AG04450 (cell line): ENCODE measurements at regions not wholly inside any gene's neighbourhood (a gene's known extent, or its start where the extent isn't known, plus 50 kb on each side); places are given as distances from the start of the nearest gene placed in this dataset.
"Not testable (repeated sequence)": the region's sequence is repeated elsewhere in the genome, so short reads cannot be mapped to it uniquely, and the experiment has no call there.

Experiments
- CTCF ChIA-PET: fragments of 300-600, 350-600 bp; formaldehyde crosslinking; extraction: SDS; loops from one replicate; lab custom pipeline; 2022; ENCODE audit warnings: antibody characterized with exemption, inconsistent platforms; lab: Charles Lee
- POLR2A ChIA-PET: fragments of 350-600 bp; formaldehyde crosslinking; extraction: SDS; loops from one replicate; lab custom pipeline; 2021; ENCODE audit warnings: antibody characterized with exemption, inconsistent platforms; lab: Yijun Ruan, JAX
- DNase-seq: peaks from one replicate; pipeline ENCODE4 v3.0.0-alpha.2; 2011; ENCODE audit warnings: low read depth, low spot score
- H3K27ac ChIP-seq: one replicate; pipeline ENCODE4 v1.5.1; 2012; ENCODE audit warnings: low read depth, low read length, control low read depth
- H3K27me3 ChIP-seq: one replicate; pipeline ENCODE4 v1.6.0; 2012; ENCODE audit warnings: low read length; ENCODE audit not compliant: control insufficient read depth, insufficient read depth
- H3K4me3 ChIP-seq: 2 replicates; pipeline ENCODE4 v1.5.1; 2011; ENCODE audit warnings: mild to moderate bottlenecking, low read depth, low read length, control low read depth
- H3K9me3 ChIP-seq: 2 replicates; pipeline ENCODE4 v1.5.1; 2012; ENCODE audit warnings: low read length; ENCODE audit not compliant: control insufficient read depth, insufficient read depth
- CTCF ChIP-seq: IDR thresholded peaks from 2 replicates; pipeline ENCODE4 v1.5.1; 2011; ENCODE audit warnings: low read depth, low read length, control low read depth, inconsistent platforms

GRCh38 chr6:132188556-132189264 lies 212.6 kb downstream of the MOXD1 start:
- POLR2A ChIA-PET = no interaction called here
- DNase-seq = no peak
- Histone ChIP-seq H3K27ac (no peak overlapping the region), H3K4me3 (no peak overlapping the region), H3K27me3 (no peaks in the 10 kb centered on the region), H3K9me3 (no peaks in the 10 kb centered on the region)
- CTCF ChIA-PET = no interaction called here
- TF ChIP-seq CTCF = no peak

GRCh38 chr6:132187816-132188215 lies 213.5 kb downstream of the MOXD1 start:
- TF ChIP-seq CTCF = no peak
- ChIA-PET CTCF (no interaction called here), POLR2A (no interaction called here)
- DNase-seq = no peak
- Histone ChIP-seq H3K27me3 (no peaks in the 10 kb centered on the region), H3K27ac (no peak overlapping the region), H3K4me3 (no peak overlapping the region), H3K9me3 (no peaks in the 10 kb centered on the region)

GRCh38 chr6:132184966-132185365 lies 216.3 kb downstream of the MOXD1 start:
- H3K9me3 ChIP-seq, H3K27me3 ChIP-seq, H3K27ac ChIP-seq, POLR2A ChIA-PET, DNase-seq, H3K4me3 ChIP-seq, CTCF ChIA-PET: not testable (repeated sequence)

GRCh38 chr6:132179955-132180354 lies 221.3 kb downstream of the MOXD1 start:
- CTCF ChIA-PET = interaction anchor here (1.0 kb wide), 1 partner anchor 38 kb away, joined by 4 read pairs; no protein-coding TSS in a partner anchor
- POLR2A ChIA-PET = no interaction called here
- TF ChIP-seq CTCF = no peak
- DNase-seq = no peak
- Histone ChIP-seq H3K4me3 (no peak overlapping the region), H3K9me3 (peaks cover 13% of the 10 kb centered on the region), H3K27me3 (no peaks in the 10 kb centered on the region), H3K27ac (no peak overlapping the region)

- TF ChIP-seq CTCF = no peak
- Histone ChIP-seq H3K27me3 (no peaks in the 10 kb centered on the region), H3K9me3 (peaks cover 16% of the 10 kb centered on the region), H3K4me3 (no peak overlapping the region), H3K27ac (no peak overlapping the region)
- ChIA-PET POLR2A (no interaction called here), CTCF (no interaction called here)
- no peak for DNase-seq
Observed at GRCh38 chr6:132174919-132175318, 223.7 kb upstream of the CCN2 start.
